Neural cell (in vitro differentiated cells): ENCODE measurements at regions not wholly inside any gene's neighbourhood (a gene's known extent, or its start where the extent isn't known, plus 50 kb on each side); places are given as distances from the start of the nearest gene placed in this dataset.

Experiments
- H2AFZ ChIP-seq: fragments of 200-600, 300-800 bp; sonication (generic), shearing (Covaris generic); 2 replicates; pipeline ENCODE4 v1.6.0; 2014; ENCODE audit warnings: low read depth, mild to moderate bottlenecking, antibody characterized with exemption, low read length, moderate library complexity
- H3F3A ChIP-seq: fragments of 200-600 bp; shearing (Covaris generic); 2 replicates; pipeline ENCODE4 v1.6.1; 2016; ENCODE audit warnings: mild to moderate bottlenecking, moderate library complexity, mixed read lengths, antibody characterized with exemption, low read length; ENCODE audit not compliant: insufficient read depth, poor library complexity, severe bottlenecking
- H3K27ac ChIP-seq: fragments of 200-600, 300-800 bp; sonication (generic), shearing (Covaris generic); 2 replicates; pipeline ENCODE4 v1.5.1; 2014; ENCODE audit warnings: mild to moderate bottlenecking, low read length, moderate library complexity
- H3K27me3 ChIP-seq: fragments of 300-800, 200-600 bp; sonication (generic), shearing (Covaris generic); 2 replicates; pipeline ENCODE4 v1.6.0; 2014; ENCODE audit warnings: mild to moderate bottlenecking, low read depth, low read length, moderate library complexity; ENCODE audit not compliant: insufficient read depth
- H3K36me3 ChIP-seq: fragments of 300-800, 200-600 bp; sonication (generic), shearing (Covaris generic); 2 replicates; pipeline ENCODE4 v1.5.1; 2014; ENCODE audit warnings: mild to moderate bottlenecking, antibody characterized with exemption, low read length, moderate library complexity; ENCODE audit not compliant: insufficient read depth
- H3K4me2 ChIP-seq: fragments of 300-800, 200-600 bp; sonication (generic), shearing (Covaris generic); 2 replicates; pipeline ENCODE4 v1.6.0; 2014; ENCODE audit warnings: mild to moderate bottlenecking, low read length
- H3K4me3 ChIP-seq: fragments of 300-800, 200-600 bp; sonication (generic), shearing (Covaris generic); 2 replicates; pipeline ENCODE4 v1.5.1; 2014; ENCODE audit warnings: mild to moderate bottlenecking, low read length, moderate library complexity
- H3K79me2 ChIP-seq: fragments of 200-600 bp; shearing (Covaris generic); replicated peaks from 2 replicates; pipeline ENCODE4 v1.6.0; 2014; ENCODE audit warnings: mild to moderate bottlenecking, low read length, moderate library complexity; ENCODE audit not compliant: insufficient read depth
- H3K9ac ChIP-seq: fragments of 300-800, 200-600 bp; sonication (generic), shearing (Covaris generic); 2 replicates; pipeline ENCODE4 v1.6.1; 2016; ENCODE audit warnings: mild to moderate bottlenecking, low read length, mixed read lengths
- H3K9me2 ChIP-seq: fragments of 200-600 bp; shearing (Covaris generic); 2 replicates; pipeline ENCODE4 v1.6.1; 2016; ENCODE audit warnings: mild to moderate bottlenecking, low read length, mixed read lengths; ENCODE audit not compliant: insufficient read depth
- H3K9me3 ChIP-seq: fragments of 200-600, 300-800 bp; sonication (generic), shearing (Covaris generic); 2 replicates; pipeline ENCODE4 v1.6.1; 2016; ENCODE audit warnings: mild to moderate bottlenecking, mixed run types, low read length, moderate library complexity, mixed read lengths
- H4K20me1 ChIP-seq: fragments of 200-600 bp; shearing (Covaris generic); 2 replicates; pipeline ENCODE4 v1.6.1; 2016; ENCODE audit warnings: mild to moderate bottlenecking, mixed run types; ENCODE audit not compliant: insufficient read depth
- CTCF ChIP-seq: fragments of 450-650 bp; IDR thresholded peaks from 2 replicates; pipeline ENCODE4 v1.5.1; 2014; ENCODE audit warnings: antibody characterized with exemption, mild to moderate bottlenecking, moderate library complexity; ENCODE audit not compliant: poor library complexity, severe bottlenecking
- EP300 ChIP-seq: fragments of 450-650 bp; conservative IDR thresholded peaks from 2 replicates; pipeline ENCODE4 v1.6.1; 2014; ENCODE audit warnings: antibody characterized with exemption, mild to moderate bottlenecking, moderate library complexity; ENCODE audit not compliant: poor library complexity, severe bottlenecking
- EZH2 ChIP-seq: fragments of 200-600, 300-800 bp; shearing (Covaris generic), sonication (generic); IDR thresholded peaks from 2 replicates; pipeline ENCODE4 v1.6.1; 2014; ENCODE audit warnings: antibody characterized with exemption, low read length, borderline replicate concordance, mild to moderate bottlenecking; ENCODE audit not compliant: insufficient read depth, poor library complexity, severe bottlenecking
- MXI1 ChIP-seq: fragments of 450-650 bp; conservative IDR thresholded peaks from 2 replicates; pipeline ENCODE4 v1.6.1; 2014; ENCODE audit warnings: antibody characterized with exemption, mild to moderate bottlenecking; ENCODE audit not compliant: poor library complexity, severe bottlenecking
- POLR2AphosphoS5 ChIP-seq: IDR thresholded peaks from 2 replicates; pipeline ENCODE4 v1.6.1; 2012
- RAD21 ChIP-seq: fragments of 450-650 bp; conservative IDR thresholded peaks from 2 replicates; pipeline ENCODE4 v1.6.1; 2014; ENCODE audit warnings: antibody characterized with exemption, mild to moderate bottlenecking, moderate library complexity
- REST ChIP-seq: IDR thresholded peaks from 2 replicates; pipeline ENCODE4 v1.6.1; 2012; ENCODE audit warnings: borderline replicate concordance
- SMC3 ChIP-seq: fragments of 450-650 bp; conservative IDR thresholded peaks from 2 replicates; pipeline ENCODE4 v1.6.1; 2014; ENCODE audit warnings: antibody characterized with exemption, mild to moderate bottlenecking, moderate library complexity; ENCODE audit not compliant: poor library complexity
- TAF1 ChIP-seq: IDR thresholded peaks from 2 replicates; pipeline ENCODE4 v1.6.1; 2012; ENCODE audit warnings: low read depth

GRCh38 chr4:149168645-149169044 is 647.0 kb downstream of the IQCM start:
- Histone ChIP-seq H4K20me1 (no peaks in the 10 kb centered on the region), H3F3A (peaks cover 2% of the 10 kb centered on the region), H3K27ac (no peak overlapping the region), H3K9me2 (no peaks in the 10 kb centered on the region), H3K27me3 (no peaks in the 10 kb centered on the region), H3K79me2 (no peaks in the 10 kb centered on the region), H3K9ac (no peak overlapping the region), H3K36me3 (no peaks in the 10 kb centered on the region), H3K4me2 (no peak overlapping the region), H3K9me3 (no peaks in the 10 kb centered on the region), H3K4me3 (no peak overlapping the region), H2AFZ (no peak overlapping the region)
- no peak for TF ChIP-seq MXI1
- no peak for TF ChIP-seq SMC3
- TF ChIP-seq RAD21: no peak
- no peak for TF ChIP-seq TAF1
- TF ChIP-seq EP300: no peak
- no peak for TF ChIP-seq POLR2AphosphoS5
- no peak for TF ChIP-seq REST

- Histone ChIP-seq H3K27ac (peak overlapping the region; percentile 58), H3K9me2 (no peaks in the 10 kb centered on the region), H3K4me3 (no peak overlapping the region), H3K27me3 (no peaks in the 10 kb centered on the region), H3K79me2 (no peaks in the 10 kb centered on the region), H2AFZ (no peak overlapping the region), H3K36me3 (no peaks in the 10 kb centered on the region), H3K9ac (no peak overlapping the region), H3K9me3 (no peaks in the 10 kb centered on the region), H3F3A (peaks cover 2% of the 10 kb centered on the region), H4K20me1 (no peaks in the 10 kb centered on the region), H3K4me2 (no peak overlapping the region)
- TF ChIP-seq EP300 (no peak), EZH2 (no peak), CTCF (no peak), RAD21 (no peak), REST (no peak), MXI1 (no peak), TAF1 (no peak), POLR2AphosphoS5 (no peak), SMC3 (no peak)
Observed at GRCh38 chr4:149166876-149167275, 648.8 kb downstream of the IQCM start.
